ENCODE measurements at regions not wholly inside any gene's neighbourhood (a gene's known extent, or its start where the extent isn't known, plus 50 kb on each side); places are given as distances from the start of the nearest gene placed in this dataset.

DNA sequence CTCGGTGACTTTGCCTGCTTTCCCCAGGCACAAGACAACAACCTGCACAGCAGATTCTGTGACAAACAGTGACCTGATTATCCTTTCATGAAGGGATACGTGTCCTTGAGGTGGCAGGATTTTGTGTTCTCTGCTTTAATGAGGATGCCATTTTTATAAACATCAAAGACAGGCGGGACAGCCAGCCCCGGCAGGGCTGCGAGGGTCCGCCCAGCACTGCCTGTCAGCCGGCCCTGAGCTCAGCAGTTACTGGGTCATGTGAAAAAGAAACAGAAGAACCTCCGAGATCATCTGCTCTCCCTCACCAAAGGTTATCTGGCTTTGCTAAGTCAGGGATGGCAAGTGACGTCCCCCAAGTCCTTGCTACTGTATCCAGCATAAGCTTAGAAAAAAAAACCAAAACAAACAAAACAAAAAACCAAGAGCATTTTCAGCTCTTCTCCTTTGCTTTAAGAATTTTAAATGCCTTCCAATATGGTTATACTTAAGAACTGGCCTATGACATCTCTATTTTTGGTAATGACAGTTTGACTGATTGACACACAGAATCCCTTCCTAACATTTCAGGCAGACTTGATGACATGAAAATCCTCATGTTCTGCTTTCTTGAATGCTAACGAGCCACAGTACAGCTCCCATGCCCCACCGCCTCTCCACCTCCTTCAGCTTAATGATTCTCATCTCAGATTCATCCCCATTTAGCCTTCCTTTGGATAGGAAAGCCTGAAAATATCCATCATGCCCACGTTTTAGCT lies 666.6 kb upstream of the ARGLU1 start:
- Histone ChIP-seq H3K9me3 (ENCODE audit: control insufficient read depth, insufficient read depth, low read length) (no peaks in the 10 kb centered on the region), H3K36me3 (ENCODE audit: control insufficient read depth, insufficient read depth, low read length) (no peaks in the 10 kb centered on the region), H3K27me3 (ENCODE audit: control insufficient read depth, insufficient read depth, low read length) (no peaks in the 10 kb centered on the region), H3K4me1 (ENCODE audit: control insufficient read depth, insufficient read depth, low read length) (no peaks in the 10 kb centered on the region), H3K27ac (ENCODE audit: low read length) (no peak overlapping the region), H3K4me3 (ENCODE audit: low read length) (no peak overlapping the region)
- TF ChIP-seq, protein P1, sequence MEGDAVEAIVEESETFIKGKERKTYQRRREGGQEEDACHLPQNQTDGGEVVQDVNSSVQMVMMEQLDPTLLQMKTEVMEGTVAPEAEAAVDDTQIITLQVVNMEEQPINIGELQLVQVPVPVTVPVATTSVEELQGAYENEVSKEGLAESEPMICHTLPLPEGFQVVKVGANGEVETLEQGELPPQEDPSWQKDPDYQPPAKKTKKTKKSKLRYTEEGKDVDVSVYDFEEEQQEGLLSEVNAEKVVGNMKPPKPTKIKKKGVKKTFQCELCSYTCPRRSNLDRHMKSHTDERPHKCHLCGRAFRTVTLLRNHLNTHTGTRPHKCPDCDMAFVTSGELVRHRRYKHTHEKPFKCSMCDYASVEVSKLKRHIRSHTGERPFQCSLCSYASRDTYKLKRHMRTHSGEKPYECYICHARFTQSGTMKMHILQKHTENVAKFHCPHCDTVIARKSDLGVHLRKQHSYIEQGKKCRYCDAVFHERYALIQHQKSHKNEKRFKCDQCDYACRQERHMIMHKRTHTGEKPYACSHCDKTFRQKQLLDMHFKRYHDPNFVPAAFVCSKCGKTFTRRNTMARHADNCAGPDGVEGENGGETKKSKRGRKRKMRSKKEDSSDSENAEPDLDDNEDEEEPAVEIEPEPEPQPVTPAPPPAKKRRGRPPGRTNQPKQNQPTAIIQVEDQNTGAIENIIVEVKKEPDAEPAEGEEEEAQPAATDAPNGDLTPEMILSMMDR (IDR thresholded peaks at IDR 0.05), result no peak
- H3K27ac Mint-ChIP-seq, result no peak overlapping the region
- no peaks in the 10 kb centered on the region for H3K4me1 Mint-ChIP-seq
- DNase-seq, result no peak
- H3K27me3 Mint-ChIP-seq (ENCODE audit: low read depth in 2 of 2), result no peaks in the 10 kb centered on the region
- intact Hi-C loops (cut with micrococcal nuclease), result no loop called here
- 69% methylated on average over 12 of the region's 12 CpGs for WGBS (ENCODE audit: insufficient coverage)
- peaks cover under 1 to 6% of the 10 kb centered on the region in 2 donors for H3K9me3 Mint-ChIP-seq
- ATAC-seq, result no peak
- H3K4me3 Mint-ChIP-seq, result no peak overlapping the region
- no peaks in the 10 kb centered on the region for H3K36me3 Mint-ChIP-seq

DNA sequence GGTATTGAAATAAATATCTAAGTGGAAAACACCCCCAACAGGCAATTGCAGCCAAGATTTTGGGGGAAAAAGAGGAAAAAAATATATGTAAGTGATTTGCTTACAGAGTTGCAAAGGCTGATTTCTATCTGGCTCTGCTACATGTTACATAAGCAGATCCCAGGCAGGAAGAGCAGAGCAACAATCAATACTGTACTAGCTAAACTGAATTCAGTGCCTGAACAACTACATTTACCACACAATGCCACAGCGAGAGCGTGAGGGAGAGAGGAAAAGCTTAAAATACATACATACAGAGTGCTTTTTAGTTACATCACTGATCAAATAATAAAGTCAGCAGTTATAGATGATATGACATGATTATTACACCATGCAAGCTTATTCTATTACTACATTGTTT lies 665.6 kb upstream of the ARGLU1 start:
- H3K27me3 ChIP-seq (ENCODE audit: control insufficient read depth, insufficient read depth, low read length), result no peaks in the 10 kb centered on the region
- no peaks in the 10 kb centered on the region for H3K36me3 Mint-ChIP-seq
- no peak overlapping the region for H3K4me3 ChIP-seq (ENCODE audit: low read length)
- H3K27ac Mint-ChIP-seq, result no peak overlapping the region
- peaks cover 0 to 2% of the 10 kb centered on the region in 2 donors for H3K9me3 Mint-ChIP-seq
- H3K4me1 ChIP-seq (ENCODE audit: control insufficient read depth, insufficient read depth, low read length), result no peaks in the 10 kb centered on the region
- intact Hi-C loops (cut with micrococcal nuclease), result no loop called here
- H3K36me3 ChIP-seq (ENCODE audit: control insufficient read depth, insufficient read depth, low read length), result no peaks in the 10 kb centered on the region
- WGBS (ENCODE audit: insufficient coverage), result no CpG with 5 or more reads among the region's 2 CpGs
- H3K4me3 Mint-ChIP-seq, result no peak overlapping the region
- TF ChIP-seq, protein P1 (IDR thresholded peaks at IDR 0.05), result no peak
- no peaks in the 10 kb centered on the region for H3K4me1 Mint-ChIP-seq
- H3K27me3 Mint-ChIP-seq (ENCODE audit: low read depth in 2 of 2), result no peaks in the 10 kb centered on the region
- no peak for ATAC-seq
- H3K9me3 ChIP-seq (ENCODE audit: control insufficient read depth, insufficient read depth, low read length), result no peaks in the 10 kb centered on the region
- no peak overlapping the region for H3K27ac ChIP-seq (ENCODE audit: low read length)
- DNase-seq, result no peak

DNA sequence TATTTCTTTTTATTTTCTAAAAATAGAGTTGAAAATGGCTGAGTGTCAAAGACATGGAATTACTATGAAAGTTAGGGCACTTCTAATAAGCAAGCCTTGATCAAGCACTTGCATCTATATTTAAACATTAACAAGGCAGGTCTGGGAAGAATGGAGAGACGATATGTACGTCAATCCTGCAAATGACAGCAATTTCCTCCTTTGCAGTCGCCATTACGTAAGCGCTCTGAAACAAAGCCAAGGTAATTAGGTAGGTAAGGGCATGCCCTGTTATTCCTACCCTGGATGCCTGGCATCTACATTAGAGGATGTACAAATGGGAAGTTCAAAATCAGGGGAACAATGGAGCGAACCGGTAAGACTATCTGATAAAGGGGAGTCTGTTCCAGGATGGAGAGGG lies 664.0 kb upstream of the ARGLU1 start:
- no peaks in the 10 kb centered on the region for H3K36me3 Mint-ChIP-seq
- TF ChIP-seq, protein P1 (IDR thresholded peaks at IDR 0.05), result no peak
- no peak overlapping the region for H3K27ac Mint-ChIP-seq
- H3K4me3 Mint-ChIP-seq, result no peak overlapping the region
- no peaks in the 10 kb centered on the region for H3K27me3 ChIP-seq (ENCODE audit: control insufficient read depth, insufficient read depth, low read length)
- H3K9me3 ChIP-seq (ENCODE audit: control insufficient read depth, insufficient read depth, low read length), result no peaks in the 10 kb centered on the region
- WGBS (ENCODE audit: insufficient coverage), result 77% methylated on average over 7 of the region's 7 CpGs
- DNase-seq (no peak), ATAC-seq (no peak)
- H3K4me1 ChIP-seq (ENCODE audit: control insufficient read depth, insufficient read depth, low read length), result no peaks in the 10 kb centered on the region
- intact Hi-C loops (cut with micrococcal nuclease), result no loop called here
- H3K4me3 ChIP-seq (ENCODE audit: low read length), result no peak overlapping the region
- H3K27ac ChIP-seq (ENCODE audit: low read length), result no peak overlapping the region
- H3K4me1 Mint-ChIP-seq, result no peaks in the 10 kb centered on the region
- H3K27me3 Mint-ChIP-seq (ENCODE audit: low read depth in 2 of 2), result no peaks in the 10 kb centered on the region
- H3K36me3 ChIP-seq (ENCODE audit: control insufficient read depth, insufficient read depth, low read length), result no peaks in the 10 kb centered on the region
- peaks cover 0 to 2% of the 10 kb centered on the region in 2 donors for H3K9me3 Mint-ChIP-seq

DNA sequence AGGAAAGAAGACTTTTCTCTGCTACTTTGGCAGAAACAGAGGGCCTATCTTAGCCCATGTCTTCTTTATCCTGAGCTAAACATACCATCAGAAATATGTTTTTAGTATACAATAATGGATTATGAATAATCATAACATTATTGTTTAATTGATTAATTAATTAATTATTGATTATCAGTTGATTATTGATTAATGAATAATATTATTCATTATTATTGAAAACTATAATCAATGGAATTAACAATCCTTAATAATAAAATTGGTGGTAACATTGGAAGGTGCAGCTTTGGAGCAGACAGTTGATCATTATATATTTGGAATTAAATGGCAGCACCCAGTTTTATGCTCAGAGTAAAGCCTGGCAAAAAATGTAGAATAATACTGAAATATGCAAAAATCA lies 655.9 kb upstream of the ARGLU1 start:
- H3K4me1 Mint-ChIP-seq, result no peaks in the 10 kb centered on the region

More for the DNA sequence above, 655.9 kb upstream of the ARGLU1 start:
- TF ChIP-seq, protein P1 (IDR thresholded peaks at IDR 0.05), result no peak
- Mint-ChIP-seq H3K36me3 (no peaks in the 10 kb centered on the region), H3K4me3 (no peak overlapping the region), H3K9me3 (peaks cover 0 to 2% of the 10 kb centered on the region in 2 donors), H3K27me3 (ENCODE audit: low read depth in 2 of 2) (no peaks in the 10 kb centered on the region), H3K27ac (no peak overlapping the region)
- DNase-seq (no peak), ATAC-seq (no peak)
- Histone ChIP-seq H3K4me3 (ENCODE audit: low read length) (no peak overlapping the region), H3K9me3 (ENCODE audit: control insufficient read depth, insufficient read depth, low read length) (no peaks in the 10 kb centered on the region), H3K27me3 (ENCODE audit: control insufficient read depth, insufficient read depth, low read length) (no peaks in the 10 kb centered on the region), H3K4me1 (ENCODE audit: control insufficient read depth, insufficient read depth, low read length) (no peaks in the 10 kb centered on the region), H3K36me3 (ENCODE audit: control insufficient read depth, insufficient read depth, low read length) (no peaks in the 10 kb centered on the region), H3K27ac (ENCODE audit: low read length) (no peak overlapping the region)
- intact Hi-C loops (cut with micrococcal nuclease), result no loop called here

Data from natural killer cell (primary cell).